ENCODE measurements at regions not wholly inside any gene's neighbourhood (a gene's known extent, or its start where the extent isn't known, plus 50 kb on each side); places are given as distances from the start of the nearest gene placed in this dataset.

DNA sequence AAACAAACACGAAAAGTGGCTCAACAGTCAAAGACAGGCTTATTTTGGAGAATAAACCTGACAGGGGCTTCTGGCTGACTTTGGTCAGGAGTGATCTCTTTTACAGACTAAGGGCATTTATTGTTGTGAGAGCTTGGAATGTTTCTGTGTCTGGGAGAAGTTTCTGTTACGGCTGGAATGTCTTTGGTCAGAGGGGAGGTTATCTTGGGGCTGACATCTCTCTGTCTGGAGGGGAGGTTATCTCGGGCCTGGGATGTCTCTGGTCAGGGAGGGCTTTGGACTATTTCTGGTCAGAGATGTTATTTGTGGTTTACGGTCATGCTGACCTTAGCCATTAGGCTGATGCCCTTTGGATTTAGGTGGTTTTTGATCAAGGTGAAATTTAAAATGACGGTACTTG lies 345.5 kb upstream of the FSIP2 start:
- H2AFZ ChIP-seq (replicated peaks; ENCODE audit: low read length, poor library complexity) = no peak overlapping the region
- DNase-seq (no peak), ATAC-seq (ENCODE audit: low read depth) (no peak)
- H3K9me1 ChIP-seq (ENCODE audit: insufficient read depth, low read length) = no peaks in the 10 kb centered on the region
- no peak overlapping the region for H2BK5ac ChIP-seq (ENCODE audit: low read depth, low read length, poor library complexity, severe bottlenecking)
- H4K20me1 ChIP-seq (ENCODE audit: insufficient read depth, low read length) = no peaks in the 10 kb centered on the region
- H2BK15ac ChIP-seq (ENCODE audit: low read depth, low read length) = no peak overlapping the region
- no peak overlapping the region for H2AK5ac ChIP-seq (ENCODE audit: low read depth, low read length)
- H4K91ac ChIP-seq (ENCODE audit: insufficient read depth, low read depth, low read length) = no peak overlapping the region
- POLR2A ChIA-PET (ENCODE audit: unreplicated experiment) = no interaction called here
- H3K4me3 ChIP-seq (ENCODE audit: insufficient read depth, low read depth, low read length) = no peak overlapping the region
- H4K8ac ChIP-seq (ENCODE audit: low read depth in 2 of 2, low read length in 2 of 2) = no peak overlapping the region
- H3K4me2 ChIP-seq (ENCODE audit: low read depth, low read length) = no peak overlapping the region
- H3K9me3 ChIP-seq (ENCODE audit: control insufficient read depth, insufficient read depth, low read length) = peaks cover 13% of the 10 kb centered on the region
- H3K56ac ChIP-seq (ENCODE audit: extremely low read depth, insufficient read depth, low read length) = no peak overlapping the region
- CTCF ChIA-PET = interaction anchor here (0.7 kb wide), 1 partner anchor 1930 kb away, joined by 3 read pairs; no protein-coding TSS in a partner anchor
- intact Hi-C loops (cut with micrococcal nuclease) (no loop called here), dilution Hi-C loops (cut with HindIII; ENCODE audit: low sequenced_read_pairs, unreplicated experiment) (no loop called here), in situ Hi-C loops (cut with MboI; ENCODE audit: low sequenced_read_pairs) (no loop called here)
- H3K4ac ChIP-seq (ENCODE audit: low read depth, low read length) = no peak overlapping the region
- H2BK20ac ChIP-seq (ENCODE audit: low read depth, low read length) = no peak overlapping the region
- H4K5ac ChIP-seq (ENCODE audit: low read depth, low read length) = no peak overlapping the region
- H3K27me3 ChIP-seq (ENCODE audit: control insufficient read depth, insufficient read depth, low read length) = no peaks in the 10 kb centered on the region
- H3K27ac ChIP-seq (ENCODE audit: insufficient read depth, low read length) = no peak overlapping the region
- no peaks in the 10 kb centered on the region for H3K4me1 ChIP-seq (ENCODE audit: control insufficient read depth, insufficient read depth, low read length)
- no peaks in the 10 kb centered on the region for H3K36me3 ChIP-seq (ENCODE audit: control insufficient read depth, insufficient read depth, low read length)
- no peak for TF ChIP-seq BHLHE40 (IDR thresholded peaks at IDR 0.05; ENCODE audit: low read depth, low read length)
- no peak for TF ChIP-seq MAZ (IDR thresholded peaks at IDR 0.05; ENCODE audit: borderline replicate concordance, low read depth, low read length)
- no peak for TF ChIP-seq POLR2A (IDR thresholded peaks at IDR 0.05; ENCODE audit: low read depth, low read length)
- TF ChIP-seq FOS (IDR thresholded peaks at IDR 0.05; ENCODE audit: low read depth, low read length) = no peak
- TF ChIP-seq RAD21 (IDR thresholded peaks at IDR 0.05; ENCODE audit: low read length) = no peak
- TF ChIP-seq RFX5 (IDR thresholded peaks at IDR 0.05; ENCODE audit: low read depth, low read length) = no peak
- no peak for TF ChIP-seq CEBPB (IDR thresholded peaks at IDR 0.05; ENCODE audit: low read depth, low read length)
- no peak for TF ChIP-seq USF2 (IDR thresholded peaks at IDR 0.05; ENCODE audit: low read depth, low read length)
- TF ChIP-seq MAFK (IDR thresholded peaks at IDR 0.05; ENCODE audit: low read depth, low read length) = no peak
- no peak for TF ChIP-seq CTCF (conservative IDR thresholded peaks at IDR 0.05; ENCODE audit: low read depth, low read length)
- no peak for TF ChIP-seq RCOR1 (IDR thresholded peaks at IDR 0.05; ENCODE audit: insufficient replicate concordance, low read length)
- no peak for TF ChIP-seq SMC3 (IDR thresholded peaks at IDR 0.05; ENCODE audit: low read depth, low read length)
- TF ChIP-seq CHD1 (IDR thresholded peaks at IDR 0.05; ENCODE audit: low read depth, low read length) = no peak
- TF ChIP-seq, protein P1, sequence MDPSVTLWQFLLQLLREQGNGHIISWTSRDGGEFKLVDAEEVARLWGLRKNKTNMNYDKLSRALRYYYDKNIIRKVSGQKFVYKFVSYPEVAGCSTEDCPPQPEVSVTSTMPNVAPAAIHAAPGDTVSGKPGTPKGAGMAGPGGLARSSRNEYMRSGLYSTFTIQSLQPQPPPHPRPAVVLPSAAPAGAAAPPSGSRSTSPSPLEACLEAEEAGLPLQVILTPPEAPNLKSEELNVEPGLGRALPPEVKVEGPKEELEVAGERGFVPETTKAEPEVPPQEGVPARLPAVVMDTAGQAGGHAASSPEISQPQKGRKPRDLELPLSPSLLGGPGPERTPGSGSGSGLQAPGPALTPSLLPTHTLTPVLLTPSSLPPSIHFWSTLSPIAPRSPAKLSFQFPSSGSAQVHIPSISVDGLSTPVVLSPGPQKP (IDR thresholded peaks at IDR 0.05; ENCODE audit: borderline replicate concordance, low read depth, low read length) = no peak
- TF ChIP-seq NFE2L2 (IDR thresholded peaks at IDR 0.05; ENCODE audit: low read depth, low read length) = no peak
- no peak for TF ChIP-seq MXI1 (IDR thresholded peaks at IDR 0.05; ENCODE audit: borderline replicate concordance, low read depth, low read length)
- H3K14ac ChIP-seq (replicated peaks; ENCODE audit: low read depth, low read length) = no peak overlapping the region
- no peaks in the 10 kb centered on the region for H3K79me1 ChIP-seq (ENCODE audit: low read depth in 1 of 2, low read length in 2 of 2)
- H3K18ac ChIP-seq (ENCODE audit: low read depth, low read length) = no peak overlapping the region
- no peak overlapping the region for H2AK9ac ChIP-seq (replicated peaks; ENCODE audit: low read depth, low read length, poor library complexity)
- 0% methylated on average over 1 of the region's 5 CpGs; no CpG with 5 or more reads in 1 of the 2 experiments for WGBS, 2 experiments (ENCODE audit: extremely low coverage in 2 of 2, insufficient read length in 1 of 2)
- H3K9ac ChIP-seq (ENCODE audit: low read depth, low read length) = no peak overlapping the region
- no TSS peak for BruUV-seq (replicated peaks)
- no peak overlapping the region for H2BK120ac ChIP-seq (ENCODE audit: low read depth, low read length)
- H3K23ac ChIP-seq (ENCODE audit: low read depth, low read length) = no peak overlapping the region

All from IMR-90 (cell line).